ENCODE measurements at regions not wholly inside any gene's neighbourhood (a gene's known extent, or its start where the extent isn't known, plus 50 kb on each side); places are given as distances from the start of the nearest gene placed in this dataset.

- no peak for TF ChIP-seq MAZ (IDR thresholded peaks at IDR 0.05; ENCODE audit: borderline replicate concordance, low read depth, low read length)
- TF ChIP-seq, protein P1, sequence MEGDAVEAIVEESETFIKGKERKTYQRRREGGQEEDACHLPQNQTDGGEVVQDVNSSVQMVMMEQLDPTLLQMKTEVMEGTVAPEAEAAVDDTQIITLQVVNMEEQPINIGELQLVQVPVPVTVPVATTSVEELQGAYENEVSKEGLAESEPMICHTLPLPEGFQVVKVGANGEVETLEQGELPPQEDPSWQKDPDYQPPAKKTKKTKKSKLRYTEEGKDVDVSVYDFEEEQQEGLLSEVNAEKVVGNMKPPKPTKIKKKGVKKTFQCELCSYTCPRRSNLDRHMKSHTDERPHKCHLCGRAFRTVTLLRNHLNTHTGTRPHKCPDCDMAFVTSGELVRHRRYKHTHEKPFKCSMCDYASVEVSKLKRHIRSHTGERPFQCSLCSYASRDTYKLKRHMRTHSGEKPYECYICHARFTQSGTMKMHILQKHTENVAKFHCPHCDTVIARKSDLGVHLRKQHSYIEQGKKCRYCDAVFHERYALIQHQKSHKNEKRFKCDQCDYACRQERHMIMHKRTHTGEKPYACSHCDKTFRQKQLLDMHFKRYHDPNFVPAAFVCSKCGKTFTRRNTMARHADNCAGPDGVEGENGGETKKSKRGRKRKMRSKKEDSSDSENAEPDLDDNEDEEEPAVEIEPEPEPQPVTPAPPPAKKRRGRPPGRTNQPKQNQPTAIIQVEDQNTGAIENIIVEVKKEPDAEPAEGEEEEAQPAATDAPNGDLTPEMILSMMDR (conservative IDR thresholded peaks at IDR 0.05; ENCODE audit: low read depth, low read length): no peak
- TF ChIP-seq RFX5 (IDR thresholded peaks at IDR 0.05; ENCODE audit: low read depth, low read length): no peak
- TF ChIP-seq POLR2A (IDR thresholded peaks at IDR 0.05; ENCODE audit: low read depth, low read length): no peak
- TF ChIP-seq, protein P2, sequence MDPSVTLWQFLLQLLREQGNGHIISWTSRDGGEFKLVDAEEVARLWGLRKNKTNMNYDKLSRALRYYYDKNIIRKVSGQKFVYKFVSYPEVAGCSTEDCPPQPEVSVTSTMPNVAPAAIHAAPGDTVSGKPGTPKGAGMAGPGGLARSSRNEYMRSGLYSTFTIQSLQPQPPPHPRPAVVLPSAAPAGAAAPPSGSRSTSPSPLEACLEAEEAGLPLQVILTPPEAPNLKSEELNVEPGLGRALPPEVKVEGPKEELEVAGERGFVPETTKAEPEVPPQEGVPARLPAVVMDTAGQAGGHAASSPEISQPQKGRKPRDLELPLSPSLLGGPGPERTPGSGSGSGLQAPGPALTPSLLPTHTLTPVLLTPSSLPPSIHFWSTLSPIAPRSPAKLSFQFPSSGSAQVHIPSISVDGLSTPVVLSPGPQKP (IDR thresholded peaks at IDR 0.05; ENCODE audit: borderline replicate concordance, low read depth, low read length): no peak
- TF ChIP-seq CEBPB (IDR thresholded peaks at IDR 0.05; ENCODE audit: low read depth, low read length): no peak
- no peak for TF ChIP-seq MXI1 (IDR thresholded peaks at IDR 0.05; ENCODE audit: borderline replicate concordance, low read depth, low read length)
- TF ChIP-seq RAD21 (IDR thresholded peaks at IDR 0.05; ENCODE audit: low read length): no peak
- TF ChIP-seq FOS (IDR thresholded peaks at IDR 0.05; ENCODE audit: low read depth, low read length): no peak
- TF ChIP-seq RCOR1 (IDR thresholded peaks at IDR 0.05; ENCODE audit: insufficient replicate concordance, low read length): no peak
Observed at GRCh38 chr13:88118952-88119351, 447.8 kb downstream of the SLITRK5 start.

All from IMR-90 (cell line).